Kidney (tissue), 13 donors: ENCODE measurements at regions not wholly inside any gene's neighbourhood (a gene's known extent, or its start where the extent isn't known, plus 50 kb on each side); places are given as distances from the start of the nearest gene placed in this dataset.

Source experiments
- DNase-seq, 5 donors: peaks; one replicate each; pipeline ENCODE4 v3.0.0-alpha.2; 2013 to 2020
- FAIRE-seq: peaks from 2 replicates; lab custom pipeline; 2012; peaks lifted over from hg19 to GRCh38; lab: Jason Lieb, UNC
- H3K27ac ChIP-seq, 2 donors: one replicate each; pipeline ENCODE4 v1.7.0; 2013; ENCODE audit warnings: low read depth in 2 of 2, low read length in 2 of 2, inconsistent platforms in 1 of 2
- H3K27me3 ChIP-seq: one replicate; pipeline ENCODE4 v1.7.1; 2013; ENCODE audit warnings: low read length, inconsistent platforms; ENCODE audit not compliant: control insufficient read depth, insufficient read depth
- H3K36me3 ChIP-seq, 3 donors: one replicate each; pipeline versions ENCODE4 v1.7.0 to v1.7.1; 2013; ENCODE audit warnings: low read length in 3 of 3, control low read depth in 1 of 3, inconsistent platforms in 1 of 3; ENCODE audit not compliant: insufficient read depth in 3 of 3, control insufficient read depth in 2 of 3
- H3K4me1 ChIP-seq, 3 donors: one replicate each; pipeline versions ENCODE4 v1.7.0 to v1.7.1; 2013; ENCODE audit warnings: low read length in 3 of 3, inconsistent platforms in 1 of 3, low read depth in 1 of 3; ENCODE audit not compliant: control insufficient read depth in 2 of 3, insufficient read depth in 2 of 3
- H3K4me3 ChIP-seq, 3 donors: one replicate each; pipeline versions ENCODE4 v1.7.0 to v1.8.1; 2013; ENCODE audit warnings: low read length in 3 of 3, control low read depth in 1 of 3, inconsistent platforms in 1 of 3
- H3K9ac ChIP-seq, 3 donors: one replicate each; pipeline versions ENCODE4 v1.7.0 to v1.7.1; 2013; ENCODE audit warnings: low read length in 3 of 3, control low read depth in 1 of 3, inconsistent platforms in 1 of 3
- H3K9me3 ChIP-seq, 3 donors: one replicate each; pipeline versions ENCODE4 v1.7.0 to v1.7.1; 2013; ENCODE audit warnings: low read length in 3 of 3, control low read depth in 1 of 3, inconsistent platforms in 1 of 3; ENCODE audit not compliant: control insufficient read depth in 2 of 3, insufficient read depth in 1 of 3
- intact Hi-C: fragments of 100-400 bp; cut with DNase I; formaldehyde crosslinking; loops from one replicate; pipeline ENCODE4 v1.11.1; 2022
- TF ChIP-seq, protein P1 (sequence below): IDR thresholded peaks from 3 replicates; pipeline ENCODE4 v1.5.1; 2012; ENCODE audit warnings: mild to moderate bottlenecking, moderate library complexity, borderline replicate concordance; ENCODE audit not compliant: insufficient read depth; ENCODE audit errors: extremely low read depth
- donor health status: control.
- donor health status: control.
- donor health status: control.
- donor health status: control.
- donor health status: control.
- donor health status: DM: yes; HTN: yes; CAD: no.
- donor health status: Normal renal cell carcinoma (clear cell type).

DNA sequence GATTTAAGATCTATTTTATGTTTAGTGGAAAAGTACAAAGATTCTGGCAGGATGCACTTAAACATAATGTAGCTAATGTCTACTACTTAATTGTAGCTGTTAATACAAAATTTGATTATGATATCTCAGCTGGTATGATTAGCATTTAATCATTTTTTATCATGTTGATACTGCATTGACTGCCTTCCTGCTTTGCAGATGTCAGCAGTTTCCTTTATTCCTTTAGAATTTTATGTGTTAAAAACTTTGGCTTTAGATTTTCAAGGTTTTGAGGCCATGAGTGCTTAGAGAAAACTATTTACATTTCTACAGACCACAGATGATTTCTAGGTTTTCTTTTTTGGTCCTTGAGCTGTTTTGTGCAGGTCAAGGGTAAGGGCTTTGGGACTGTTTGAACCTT is 152.2 kb downstream of the ZNF326 start:
- FAIRE-seq (no peak), DNase-seq (no peak)
- Histone ChIP-seq H3K4me3 (no peak overlapping the region), H3K9ac (no peak overlapping the region), H3K27ac (no peak overlapping the region), H3K27me3 (no peaks in the 10 kb centered on the region), H3K9me3 (no peaks in the 10 kb centered on the region), H3K36me3 (no peaks in the 10 kb centered on the region), H3K4me1 (no peaks in the 10 kb centered on the region)
- TF ChIP-seq, protein P1, sequence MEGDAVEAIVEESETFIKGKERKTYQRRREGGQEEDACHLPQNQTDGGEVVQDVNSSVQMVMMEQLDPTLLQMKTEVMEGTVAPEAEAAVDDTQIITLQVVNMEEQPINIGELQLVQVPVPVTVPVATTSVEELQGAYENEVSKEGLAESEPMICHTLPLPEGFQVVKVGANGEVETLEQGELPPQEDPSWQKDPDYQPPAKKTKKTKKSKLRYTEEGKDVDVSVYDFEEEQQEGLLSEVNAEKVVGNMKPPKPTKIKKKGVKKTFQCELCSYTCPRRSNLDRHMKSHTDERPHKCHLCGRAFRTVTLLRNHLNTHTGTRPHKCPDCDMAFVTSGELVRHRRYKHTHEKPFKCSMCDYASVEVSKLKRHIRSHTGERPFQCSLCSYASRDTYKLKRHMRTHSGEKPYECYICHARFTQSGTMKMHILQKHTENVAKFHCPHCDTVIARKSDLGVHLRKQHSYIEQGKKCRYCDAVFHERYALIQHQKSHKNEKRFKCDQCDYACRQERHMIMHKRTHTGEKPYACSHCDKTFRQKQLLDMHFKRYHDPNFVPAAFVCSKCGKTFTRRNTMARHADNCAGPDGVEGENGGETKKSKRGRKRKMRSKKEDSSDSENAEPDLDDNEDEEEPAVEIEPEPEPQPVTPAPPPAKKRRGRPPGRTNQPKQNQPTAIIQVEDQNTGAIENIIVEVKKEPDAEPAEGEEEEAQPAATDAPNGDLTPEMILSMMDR = no peak
- intact Hi-C loops = no loop called here

DNA sequence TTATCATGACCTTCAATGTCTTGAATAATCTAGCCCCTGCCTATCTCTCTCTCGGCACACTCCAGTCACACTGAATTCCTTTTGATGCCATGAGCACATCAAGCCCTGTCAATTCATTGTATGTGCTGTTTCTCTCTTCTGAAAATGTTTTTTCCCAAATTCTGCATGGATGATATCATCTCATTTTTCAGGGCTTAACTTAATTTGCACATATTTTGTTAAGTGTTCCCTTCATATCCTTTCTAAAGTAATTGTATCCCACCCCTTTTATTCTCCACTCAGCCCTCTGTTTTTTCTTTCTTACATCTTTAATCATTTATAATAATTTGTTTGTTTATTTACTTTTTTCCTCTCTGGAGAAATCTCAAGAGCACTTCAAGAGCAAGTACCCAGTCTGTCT is 149.9 kb downstream of the ZNF326 start:
- DNase-seq (no peak), FAIRE-seq (no peak)
- no peak overlapping the region for H3K4me3 ChIP-seq
- H3K27ac ChIP-seq = no peak overlapping the region
- TF ChIP-seq, protein P1 = no peak
- H3K36me3 ChIP-seq = no peaks in the 10 kb centered on the region
- H3K27me3 ChIP-seq = no peaks in the 10 kb centered on the region
- H3K4me1 ChIP-seq = no peaks in the 10 kb centered on the region
- intact Hi-C loops = no loop called here
- H3K9ac ChIP-seq = no peak overlapping the region
- H3K9me3 ChIP-seq = no peaks in the 10 kb centered on the region

DNA sequence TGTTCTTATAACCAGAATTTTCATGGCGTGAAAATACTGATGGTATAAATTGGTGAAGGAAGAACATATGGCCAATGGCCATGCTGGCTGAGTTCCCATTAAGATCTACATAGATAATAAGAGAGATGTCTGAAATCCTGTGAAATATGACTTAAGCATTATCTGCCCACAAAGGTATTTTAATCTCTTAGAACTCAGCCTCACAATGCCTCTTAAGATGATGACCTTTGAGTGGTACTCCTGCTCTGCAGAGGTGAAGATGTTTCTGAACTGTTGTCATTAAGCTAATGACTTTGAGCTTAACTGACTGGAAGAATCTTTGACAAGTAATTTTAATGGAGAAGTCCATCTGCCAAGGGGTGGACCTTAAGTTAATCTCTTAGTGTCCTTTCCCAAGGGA is 148.7 kb downstream of the ZNF326 start:
- TF ChIP-seq, protein P1 = no peak
- Histone ChIP-seq H3K27me3 (no peaks in the 10 kb centered on the region), H3K4me3 (no peak overlapping the region), H3K36me3 (no peaks in the 10 kb centered on the region), H3K4me1 (no peaks in the 10 kb centered on the region), H3K9ac (no peak overlapping the region), H3K9me3 (no peaks in the 10 kb centered on the region), H3K27ac (no peak overlapping the region)
- intact Hi-C loops = no loop called here
- DNase-seq (no peak), FAIRE-seq (no peak)

DNA sequence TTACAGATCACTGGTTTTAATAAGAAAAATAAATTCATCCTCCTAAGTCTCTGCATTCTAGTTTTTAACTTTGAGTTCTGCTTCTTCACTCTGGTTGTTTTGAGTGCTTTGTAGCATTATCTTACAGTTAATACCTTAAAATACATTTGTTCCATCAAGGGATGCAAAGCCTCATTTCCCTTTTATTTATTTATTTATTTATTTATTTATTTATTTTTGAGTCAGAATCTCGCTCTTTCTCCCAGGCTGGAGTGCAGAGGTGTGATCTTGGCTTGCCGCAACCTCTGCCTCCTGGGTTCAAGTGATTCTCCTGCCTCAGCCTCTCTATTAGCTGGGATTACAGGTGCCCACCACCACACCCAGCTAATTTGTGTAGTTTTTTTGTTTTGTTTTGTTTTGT is 147.8 kb downstream of the ZNF326 start:
- no peak for DNase-seq
- Histone ChIP-seq H3K27ac (no peak overlapping the region), H3K36me3 (no peaks in the 10 kb centered on the region), H3K27me3 (no peaks in the 10 kb centered on the region), H3K9me3 (no peaks in the 10 kb centered on the region), H3K4me1 (no peaks in the 10 kb centered on the region), H3K9ac (no peak overlapping the region), H3K4me3 (no peak overlapping the region)
- intact Hi-C loops = no loop called here
- TF ChIP-seq, protein P1 = no peak
- no peak for FAIRE-seq
